Endodermal cell (in vitro differentiated cells): ENCODE measurements at regions not wholly inside any gene's neighbourhood (a gene's known extent, or its start where the extent isn't known, plus 50 kb on each side); places are given as distances from the start of the nearest gene placed in this dataset.

Experiments used
- DNase-seq: peaks from one replicate; pipeline ENCODE4 v3.0.0-alpha.2; 2017
- H3K27ac ChIP-seq: 2 replicates; pipeline ENCODE4 v1.5.1; 2013; ENCODE audit warnings: mild to moderate bottlenecking, low read depth, low read length, moderate library complexity
- H3K27me3 ChIP-seq: 2 replicates; pipeline ENCODE4 v1.6.1; 2013; ENCODE audit warnings: mild to moderate bottlenecking, low read length, moderate library complexity; ENCODE audit not compliant: insufficient read depth, control insufficient read depth, poor library complexity, severe bottlenecking
- H3K36me3 ChIP-seq: 2 replicates; pipeline ENCODE4 v1.7.0; 2013; ENCODE audit warnings: mild to moderate bottlenecking, low read length, moderate library complexity; ENCODE audit not compliant: control insufficient read depth, insufficient read depth
- H3K4me1 ChIP-seq: one replicate; pipeline ENCODE4 v1.7.0; 2013; ENCODE audit warnings: low read length; ENCODE audit not compliant: control insufficient read depth, insufficient read depth
- H3K4me3 ChIP-seq: 2 replicates; pipeline ENCODE4 v1.5.1; 2013; ENCODE audit warnings: mild to moderate bottlenecking, low read length, moderate library complexity
- H3K9ac ChIP-seq: 2 replicates; pipeline ENCODE4 v1.6.1; 2013; ENCODE audit warnings: mild to moderate bottlenecking, low read length, moderate library complexity; ENCODE audit not compliant: poor library complexity, severe bottlenecking; ENCODE audit errors: extremely low read depth
- H3K9me3 ChIP-seq: 2 replicates; pipeline ENCODE4 v1.6.1; 2013; ENCODE audit warnings: mild to moderate bottlenecking, low read length, moderate library complexity; ENCODE audit not compliant: control insufficient read depth
- H3K27ac Mint-ChIP-seq: 2 replicates; pipeline ENCODE4 v1.8.0; 2020; ENCODE audit warnings: mixed read lengths
- H3K27me3 Mint-ChIP-seq: 2 replicates; pipeline ENCODE4 v1.8.0; 2021; ENCODE audit warnings: mild to moderate bottlenecking, mixed read lengths; ENCODE audit not compliant: insufficient read depth
- H3K36me3 Mint-ChIP-seq: 2 replicates; pipeline ENCODE4 v1.8.0; 2020; ENCODE audit warnings: low read depth, mixed read lengths
- H3K4me1 Mint-ChIP-seq: 2 replicates; pipeline ENCODE4 v1.8.0; 2020; ENCODE audit warnings: mixed read lengths
- H3K4me3 Mint-ChIP-seq: 2 replicates; pipeline ENCODE4 v1.8.0; 2020; ENCODE audit warnings: mild to moderate bottlenecking, moderate library complexity, mixed read lengths
- H3K9me3 Mint-ChIP-seq: 2 replicates; pipeline ENCODE4 v1.8.0; 2020; ENCODE audit warnings: mild to moderate bottlenecking, mixed read lengths
- CTCF ChIP-seq: fragments of 200-600 bp; sonication (generic); conservative IDR thresholded peaks from 2 replicates; pipeline ENCODE4 v1.5.0; 2021; ENCODE audit warnings: antibody characterized with exemption, mild to moderate bottlenecking
- WGBS, 2 experiments: methylation state at CpG; one replicate each; pipeline versions ENCODE4 v1.1.5 to v1.1.7; 2013; ENCODE audit warnings: missing lambda C conversion rate in 2 of 2, mixed read lengths in 1 of 2; ENCODE audit not compliant: insufficient coverage in 1 of 2, insufficient read length in 1 of 2; 5-methylcytosine and 5-hydroxymethylcytosine counted together

- TF ChIP-seq CTCF: no peak
- Histone ChIP-seq H3K4me3 (no peak overlapping the region), H3K4me1 (peaks cover 8% of the 10 kb centered on the region), H3K36me3 (no peaks in the 10 kb centered on the region), H3K27me3 (no peaks in the 10 kb centered on the region), H3K27ac (no peak overlapping the region), H3K9me3 (no peaks in the 10 kb centered on the region), H3K9ac (no peak overlapping the region)
- Mint-ChIP-seq H3K4me1 (peaks cover 19% of the 10 kb centered on the region), H3K27me3 (peaks cover 1% of the 10 kb centered on the region), H3K27ac (no peak overlapping the region), H3K9me3 (no peaks in the 10 kb centered on the region), H3K4me3 (no peak overlapping the region), H3K36me3 (no peaks in the 10 kb centered on the region)
- WGBS, 2 experiments: 91 to 98% methylated on average over 5 to 6 of the region's 6 CpGs
- no peak for DNase-seq
Observed at GRCh38 chr20:22382742-22383141, 201.6 kb downstream of the FOXA2 start.

GRCh38 chr20:22381812-22382416 lies 202.5 kb downstream of the FOXA2 start:
- Mint-ChIP-seq H3K36me3 (no peaks in the 10 kb centered on the region), H3K4me1 (peaks cover 19% of the 10 kb centered on the region)
- no peak for TF ChIP-seq CTCF

GRCh38 chr20:22379472-22379871 lies 204.9 kb downstream of the FOXA2 start:
- H3K9me3 Mint-ChIP-seq: no peaks in the 10 kb centered on the region
- no peaks in the 10 kb centered on the region for H3K36me3 ChIP-seq
- no peak overlapping the region for H3K9ac ChIP-seq
- no peak for TF ChIP-seq CTCF
- no peak overlapping the region for H3K4me3 Mint-ChIP-seq
- no peaks in the 10 kb centered on the region for H3K36me3 Mint-ChIP-seq
- H3K9me3 ChIP-seq: no peaks in the 10 kb centered on the region
- H3K4me1 Mint-ChIP-seq: peaks cover 8% of the 10 kb centered on the region
- H3K4me1 ChIP-seq: peaks cover 4% of the 10 kb centered on the region
- H3K4me3 ChIP-seq: no peak overlapping the region
- H3K27ac ChIP-seq: no peak overlapping the region
- H3K27ac Mint-ChIP-seq: no peak overlapping the region
- H3K27me3 ChIP-seq: no peaks in the 10 kb centered on the region
- H3K27me3 Mint-ChIP-seq: no peaks in the 10 kb centered on the region
- DNase-seq: no peak

More at GRCh38 chr20:22381812-22382416, 202.5 kb downstream of the FOXA2 start:
- Histone ChIP-seq H3K4me3 (no peak overlapping the region), H3K4me1 (peaks cover 8% of the 10 kb centered on the region), H3K36me3 (no peaks in the 10 kb centered on the region), H3K27me3 (no peaks in the 10 kb centered on the region), H3K27ac (no peak overlapping the region), H3K9ac (no peak overlapping the region), H3K9me3 (no peaks in the 10 kb centered on the region)
- 67 to 83% methylated on average over 1 to 3 of the region's 4 CpGs for WGBS, 2 experiments
- Mint-ChIP-seq H3K27me3 (peaks cover 1% of the 10 kb centered on the region), H3K27ac (no peak overlapping the region), H3K9me3 (no peaks in the 10 kb centered on the region), H3K4me3 (no peak overlapping the region)
- DNase-seq: no peak
